AG09319 (cell line): ENCODE measurements at regions not wholly inside any gene's neighbourhood (a gene's known extent, or its start where the extent isn't known, plus 50 kb on each side); places are given as distances from the start of the nearest gene placed in this dataset.
"Not testable (repeated sequence)": the region's sequence is repeated elsewhere in the genome, so short reads cannot be mapped to it uniquely, and the experiment has no call there.

Experiments
- DNase-seq: peaks from one replicate; pipeline ENCODE4 v3.0.0-alpha.2; 2010; ENCODE audit warnings: low read depth; ENCODE audit errors: extremely low read depth
- CTCF ChIP-seq: IDR thresholded peaks from 2 replicates; pipeline ENCODE4 v1.5.1; 2011; ENCODE audit warnings: low read depth, mild to moderate bottlenecking, inconsistent platforms, low read length, moderate library complexity

GRCh38 chr2:207337234-207338219, 171.8 kb upstream of the KLF7 start:
- no peak for DNase-seq
- TF ChIP-seq CTCF: no peak

- DNase-seq: no peak
- no peak for TF ChIP-seq CTCF
Observed at GRCh38 chr2:207338220-207338607, 172.5 kb upstream of the KLF7 start.

- no peak for TF ChIP-seq CTCF
Observed at GRCh38 chr2:207338610-207339009, 172.9 kb upstream of the KLF7 start.

GRCh38 chr2:207341112-207341750, 175.5 kb upstream of the KLF7 start:
- no peak for TF ChIP-seq CTCF
- DNase-seq: no peak

More at GRCh38 chr2:207338610-207339009, 172.9 kb upstream of the KLF7 start:
- DNase-seq: no peak

GRCh38 chr2:207341804-207342203, 176.1 kb upstream of the KLF7 start:
- no peak for DNase-seq
- no peak for TF ChIP-seq CTCF

- DNase-seq: not testable (repeated sequence)
Observed at GRCh38 chr2:207344596-207345394, 179.0 kb upstream of the KLF7 start.

- DNase-seq: no peak
- TF ChIP-seq CTCF: no peak
Observed at GRCh38 chr2:207351171-207351570, 178.6 kb upstream of the CREB1 start.
